ENCODE measurements at regions not wholly inside any gene's neighbourhood (a gene's known extent, or its start where the extent isn't known, plus 50 kb on each side); places are given as distances from the start of the nearest gene placed in this dataset.

DNA sequence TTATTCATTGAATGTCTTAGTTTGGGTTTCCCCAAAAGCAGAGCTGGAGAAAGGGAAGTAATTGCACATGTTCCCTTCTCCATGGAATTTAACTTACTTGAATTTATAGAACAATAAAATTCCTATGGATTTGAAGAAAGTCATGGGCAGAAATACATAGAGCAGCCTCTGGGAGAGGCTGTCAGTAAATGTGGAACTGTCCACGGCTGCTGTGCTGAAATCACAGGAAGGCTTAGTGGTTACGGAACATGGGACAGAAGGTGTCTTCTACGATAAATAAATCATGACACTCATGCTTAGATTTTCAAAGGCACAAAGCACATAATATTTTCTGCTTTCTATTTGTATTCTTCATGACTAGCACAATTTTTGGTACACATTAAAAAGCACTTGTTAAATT is 440.6 kb upstream of the IZUMO3 start:
- TF ChIP-seq EP300 (IDR thresholded peaks at IDR 0.05; ENCODE audit: borderline replicate concordance): no peak
- TF ChIP-seq, protein P1, sequence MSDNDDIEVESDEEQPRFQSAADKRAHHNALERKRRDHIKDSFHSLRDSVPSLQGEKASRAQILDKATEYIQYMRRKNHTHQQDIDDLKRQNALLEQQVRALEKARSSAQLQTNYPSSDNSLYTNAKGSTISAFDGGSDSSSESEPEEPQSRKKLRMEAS (IDR thresholded peaks at IDR 0.05): no peak
- no peak for TF ChIP-seq RAD21 (IDR thresholded peaks at IDR 0.05; ENCODE audit: low read depth)
- TF ChIP-seq NFIC (IDR thresholded peaks at IDR 0.05): no peak
- TF ChIP-seq TEAD4 (IDR thresholded peaks at IDR 0.05): no peak
- TF ChIP-seq, protein P2, sequence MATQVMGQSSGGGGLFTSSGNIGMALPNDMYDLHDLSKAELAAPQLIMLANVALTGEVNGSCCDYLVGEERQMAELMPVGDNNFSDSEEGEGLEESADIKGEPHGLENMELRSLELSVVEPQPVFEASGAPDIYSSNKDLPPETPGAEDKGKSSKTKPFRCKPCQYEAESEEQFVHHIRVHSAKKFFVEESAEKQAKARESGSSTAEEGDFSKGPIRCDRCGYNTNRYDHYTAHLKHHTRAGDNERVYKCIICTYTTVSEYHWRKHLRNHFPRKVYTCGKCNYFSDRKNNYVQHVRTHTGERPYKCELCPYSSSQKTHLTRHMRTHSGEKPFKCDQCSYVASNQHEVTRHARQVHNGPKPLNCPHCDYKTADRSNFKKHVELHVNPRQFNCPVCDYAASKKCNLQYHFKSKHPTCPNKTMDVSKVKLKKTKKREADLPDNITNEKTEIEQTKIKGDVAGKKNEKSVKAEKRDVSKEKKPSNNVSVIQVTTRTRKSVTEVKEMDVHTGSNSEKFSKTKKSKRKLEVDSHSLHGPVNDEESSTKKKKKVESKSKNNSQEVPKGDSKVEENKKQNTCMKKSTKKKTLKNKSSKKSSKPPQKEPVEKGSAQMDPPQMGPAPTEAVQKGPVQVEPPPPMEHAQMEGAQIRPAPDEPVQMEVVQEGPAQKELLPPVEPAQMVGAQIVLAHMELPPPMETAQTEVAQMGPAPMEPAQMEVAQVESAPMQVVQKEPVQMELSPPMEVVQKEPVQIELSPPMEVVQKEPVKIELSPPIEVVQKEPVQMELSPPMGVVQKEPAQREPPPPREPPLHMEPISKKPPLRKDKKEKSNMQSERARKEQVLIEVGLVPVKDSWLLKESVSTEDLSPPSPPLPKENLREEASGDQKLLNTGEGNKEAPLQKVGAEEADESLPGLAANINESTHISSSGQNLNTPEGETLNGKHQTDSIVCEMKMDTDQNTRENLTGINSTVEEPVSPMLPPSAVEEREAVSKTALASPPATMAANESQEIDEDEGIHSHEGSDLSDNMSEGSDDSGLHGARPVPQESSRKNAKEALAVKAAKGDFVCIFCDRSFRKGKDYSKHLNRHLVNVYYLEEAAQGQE (IDR thresholded peaks at IDR 0.05; ENCODE audit: low read depth): peak; percentile 77
- TF ChIP-seq, protein P3, sequence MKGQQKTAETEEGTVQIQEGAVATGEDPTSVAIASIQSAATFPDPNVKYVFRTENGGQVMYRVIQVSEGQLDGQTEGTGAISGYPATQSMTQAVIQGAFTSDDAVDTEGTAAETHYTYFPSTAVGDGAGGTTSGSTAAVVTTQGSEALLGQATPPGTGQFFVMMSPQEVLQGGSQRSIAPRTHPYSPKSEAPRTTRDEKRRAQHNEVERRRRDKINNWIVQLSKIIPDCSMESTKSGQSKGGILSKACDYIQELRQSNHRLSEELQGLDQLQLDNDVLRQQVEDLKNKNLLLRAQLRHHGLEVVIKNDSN (IDR thresholded peaks at IDR 0.05): no peak
